ENCODE measurements at regions not wholly inside any gene's neighbourhood (a gene's known extent, or its start where the extent isn't known, plus 50 kb on each side); places are given as distances from the start of the nearest gene placed in this dataset.

DNA sequence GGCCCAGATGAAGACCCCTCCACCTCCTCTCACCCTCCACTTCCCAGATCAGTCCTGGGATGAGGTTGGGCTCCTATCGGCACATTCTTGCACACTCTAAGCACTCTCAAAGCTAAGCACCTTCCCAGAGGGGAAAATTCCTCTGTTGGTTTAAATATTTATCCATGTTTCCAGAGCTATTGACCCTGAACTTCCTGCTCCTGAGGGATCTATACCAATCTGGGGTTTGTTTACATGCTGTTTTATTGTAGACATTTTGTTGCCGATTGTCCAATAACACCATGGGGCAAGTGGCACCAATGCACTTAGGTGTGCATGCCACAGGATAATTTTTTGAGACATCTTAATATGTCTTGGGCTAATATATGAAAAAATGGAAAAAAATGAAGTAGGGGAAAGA, 476.2 kb downstream of the SLC4A3 start:
- no peaks in the 10 kb centered on the region for H3K9me3 ChIP-seq (ENCODE audit: control insufficient read depth in 4 of 4, insufficient read depth in 3 of 4, low read length in 3 of 4)
- H3K36me3 ChIP-seq (ENCODE audit: control insufficient read depth in 4 of 4, insufficient read depth in 4 of 4, low read length in 4 of 4): no peaks in the 10 kb centered on the region
- no peak overlapping the region for H3K9ac ChIP-seq (ENCODE audit: insufficient read depth in 1 of 2, low read length in 2 of 2)
- no peak overlapping the region for H3K4me3 ChIP-seq
- TF ChIP-seq CTCF (IDR thresholded peaks at IDR 0.05; ENCODE audit: control extremely low read depth, extremely low read depth): no peak
- H3K4me1 ChIP-seq (ENCODE audit: control insufficient read depth in 5 of 5, insufficient read depth in 5 of 5, low read length in 5 of 5): peaks cover 0 to 5% (median 0%) of the 10 kb centered on the region in 5 donors
- DNase-seq (no peak), ATAC-seq (ENCODE audit: insufficient read depth, low FRiP score) (no peak)
- no peaks in the 10 kb centered on the region for H3K27me3 ChIP-seq (ENCODE audit: control insufficient read depth in 3 of 3, insufficient read depth in 3 of 3, low read length in 2 of 3)
- H3K27ac ChIP-seq (ENCODE audit: low read depth in 1 of 2, low read length in 1 of 2): no peak overlapping the region
- WGBS, 2 donors: 51 to 63% methylated on average over 2 of the region's 2 CpGs

DNA sequence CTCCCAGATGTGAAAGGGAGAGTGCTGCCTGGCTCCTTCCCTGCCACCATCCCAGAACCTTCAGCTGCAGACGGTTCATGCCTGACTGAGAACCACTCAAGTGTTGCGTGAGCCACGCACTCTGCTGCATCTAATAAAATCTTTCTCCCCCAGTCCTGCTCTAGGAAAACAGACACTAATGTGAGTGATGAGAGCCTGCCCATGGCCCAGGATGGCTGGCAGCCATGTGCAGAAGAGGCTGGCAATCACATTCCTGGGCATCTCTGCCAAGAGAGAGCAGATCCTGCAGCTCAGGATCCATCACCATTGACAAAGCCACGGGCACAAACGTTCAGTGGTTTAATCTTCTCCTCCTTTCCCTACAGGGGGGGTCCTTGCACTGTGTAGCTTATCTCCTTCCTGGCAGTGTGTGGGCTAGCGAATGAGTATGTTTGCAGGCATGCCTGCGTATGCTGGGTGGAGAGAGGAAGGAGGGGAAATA, 477.5 kb downstream of the SLC4A3 start:
- Histone ChIP-seq H3K9ac (ENCODE audit: insufficient read depth in 1 of 2, low read length in 2 of 2) (no peak overlapping the region), H3K4me3 (no peak overlapping the region), H3K27me3 (ENCODE audit: control insufficient read depth in 3 of 3, insufficient read depth in 3 of 3, low read length in 2 of 3) (no peaks in the 10 kb centered on the region), H3K4me1 (ENCODE audit: control insufficient read depth in 5 of 5, insufficient read depth in 5 of 5, low read length in 5 of 5) (peaks cover 0 to 5% (median 0%) of the 10 kb centered on the region in 5 donors), H3K36me3 (ENCODE audit: control insufficient read depth in 4 of 4, insufficient read depth in 4 of 4, low read length in 4 of 4) (no peaks in the 10 kb centered on the region), H3K27ac (ENCODE audit: low read depth in 1 of 2, low read length in 1 of 2) (no peak overlapping the region), H3K9me3 (ENCODE audit: control insufficient read depth in 4 of 4, insufficient read depth in 3 of 4, low read length in 3 of 4) (no peaks in the 10 kb centered on the region)
- 45% methylated on average over 7 of the region's 7 CpGs for WGBS, 2 donors
- ATAC-seq (ENCODE audit: insufficient read depth, low FRiP score) (peak; percentile 19), DNase-seq (peak; percentile 70 to 79 (median 77))
- no peak for TF ChIP-seq CTCF (IDR thresholded peaks at IDR 0.05; ENCODE audit: control extremely low read depth, extremely low read depth)

GRCh38 chr2:220106065-220106464, 478.6 kb downstream of the SLC4A3 start:
- Histone ChIP-seq H3K27ac (ENCODE audit: low read depth in 1 of 2, low read length in 1 of 2) (no peak overlapping the region), H3K4me1 (ENCODE audit: control insufficient read depth in 5 of 5, insufficient read depth in 5 of 5, low read length in 5 of 5) (peaks cover 0 to 5% (median 0%) of the 10 kb centered on the region in 5 donors), H3K9me3 (ENCODE audit: control insufficient read depth in 4 of 4, insufficient read depth in 3 of 4, low read length in 3 of 4) (no peaks in the 10 kb centered on the region), H3K36me3 (ENCODE audit: control insufficient read depth in 4 of 4, insufficient read depth in 4 of 4, low read length in 4 of 4) (no peaks in the 10 kb centered on the region), H3K27me3 (ENCODE audit: control insufficient read depth in 3 of 3, insufficient read depth in 3 of 3, low read length in 2 of 3) (no peaks in the 10 kb centered on the region), H3K9ac (ENCODE audit: insufficient read depth in 1 of 2, low read length in 2 of 2) (no peak overlapping the region), H3K4me3 (no peak overlapping the region)
- DNase-seq (no peak), ATAC-seq (ENCODE audit: insufficient read depth, low FRiP score) (no peak)
- WGBS, 2 donors: 76 to 88% methylated on average over 2 of the region's 2 CpGs
- TF ChIP-seq CTCF (IDR thresholded peaks at IDR 0.05; ENCODE audit: control extremely low read depth, extremely low read depth): no peak

DNA sequence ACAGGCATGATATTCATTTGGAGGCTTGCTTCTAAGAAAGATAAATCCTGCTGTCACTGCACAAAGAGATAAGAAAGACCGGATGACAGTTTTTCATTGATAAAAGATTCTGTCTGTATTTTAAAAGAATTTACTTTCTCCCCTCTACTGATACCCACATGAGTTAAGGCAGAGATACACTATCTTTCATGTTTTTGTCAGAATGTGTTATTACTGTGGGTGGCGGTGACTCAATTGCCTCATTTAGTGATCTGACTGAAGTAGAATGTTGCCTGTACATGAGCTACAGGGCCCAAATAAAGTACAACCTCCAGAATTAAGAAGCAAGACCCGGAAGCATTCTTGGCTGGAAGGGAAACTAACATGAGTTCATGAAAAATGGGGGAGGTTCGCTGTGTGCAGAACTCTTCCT, 480.0 kb downstream of the SLC4A3 start:
- no peaks in the 10 kb centered on the region for H3K36me3 ChIP-seq (ENCODE audit: control insufficient read depth in 4 of 4, insufficient read depth in 4 of 4, low read length in 4 of 4)
- WGBS, 2 donors: 71 to 83% methylated on average over 4 of the region's 4 CpGs
- no peak overlapping the region for H3K4me3 ChIP-seq
- H3K9me3 ChIP-seq (ENCODE audit: control insufficient read depth in 4 of 4, insufficient read depth in 3 of 4, low read length in 3 of 4): no peaks in the 10 kb centered on the region
- no peak for DNase-seq
- no peaks in the 10 kb centered on the region for H3K27me3 ChIP-seq (ENCODE audit: control insufficient read depth in 3 of 3, insufficient read depth in 3 of 3, low read length in 2 of 3)
- H3K4me1 ChIP-seq (ENCODE audit: control insufficient read depth in 5 of 5, insufficient read depth in 5 of 5, low read length in 5 of 5): peaks cover 0 to 5% (median 0%) of the 10 kb centered on the region in 5 donors
- H3K9ac ChIP-seq (ENCODE audit: insufficient read depth in 1 of 2, low read length in 2 of 2): no peak overlapping the region
- no peak for TF ChIP-seq CTCF (IDR thresholded peaks at IDR 0.05; ENCODE audit: control extremely low read depth, extremely low read depth)
- H3K27ac ChIP-seq (ENCODE audit: low read depth in 1 of 2, low read length in 1 of 2): no peak overlapping the region
- ATAC-seq (ENCODE audit: insufficient read depth, low FRiP score): no peak

All from lung (tissue), 11 donors.